ENCODE measurements at regions not wholly inside any gene's neighbourhood (a gene's known extent, or its start where the extent isn't known, plus 50 kb on each side); places are given as distances from the start of the nearest gene placed in this dataset.

- TF ChIP-seq EZH2 (IDR thresholded peaks at IDR 0.05; ENCODE audit: insufficient read depth, poor library complexity, severe bottlenecking) (no peak), EZH2phosphoT487 (IDR thresholded peaks at IDR 0.05; ENCODE audit: insufficient read depth, low read depth) (no peak)
Measured at GRCh38 chr6:81572020-81572419, 180.5 kb downstream of the TENT5A start.

Measured in GM23248 (cell line).